Parathyroid adenoma (tissue), 2 donors: ENCODE measurements at regions not wholly inside any gene's neighbourhood (a gene's known extent, or its start where the extent isn't known, plus 50 kb on each side); places are given as distances from the start of the nearest gene placed in this dataset.

Experiments
- H2AFZ ChIP-seq: fragments of 300-600 bp; sonication (generic); one replicate; pipeline ENCODE4 v1.7.0; 2017; ENCODE audit warnings: antibody characterized with exemption, mild to moderate bottlenecking
- H3K27ac ChIP-seq: fragments of 300-600 bp; sonication (generic); one replicate; pipeline ENCODE4 v1.7.0; 2017
- H3K27me3 ChIP-seq: fragments of 300-600 bp; sonication (generic); one replicate; pipeline ENCODE4 v1.7.0; 2017; ENCODE audit warnings: low read length; ENCODE audit not compliant: control insufficient read depth, insufficient read depth
- H3K36me3 ChIP-seq: fragments of 300-600 bp; sonication (generic); one replicate; pipeline ENCODE4 v1.7.0; 2017; ENCODE audit warnings: low read length; ENCODE audit not compliant: control insufficient read depth, insufficient read depth
- H3K4me1 ChIP-seq: fragments of 300-600 bp; sonication (generic); one replicate; pipeline ENCODE4 v1.7.0; 2017; ENCODE audit warnings: control low read depth
- H3K4me2 ChIP-seq: fragments of 300-600 bp; sonication (generic); one replicate; pipeline ENCODE4 v1.7.0; 2017; ENCODE audit warnings: low read length
- H3K4me3 ChIP-seq: fragments of 300-600 bp; sonication (generic); one replicate; pipeline ENCODE4 v1.7.0; 2017; ENCODE audit warnings: low read depth, low read length
- H3K79me2 ChIP-seq: fragments of 300-600 bp; sonication (generic); one replicate; pipeline ENCODE4 v1.7.0; 2017; ENCODE audit warnings: control low read depth
- H3K9ac ChIP-seq: fragments of 300-600 bp; sonication (generic); one replicate; pipeline ENCODE4 v1.7.0; 2017; ENCODE audit warnings: mild to moderate bottlenecking
- H3K9me3 ChIP-seq: fragments of 300-600 bp; sonication (generic); one replicate; pipeline ENCODE4 v1.7.0; 2017; ENCODE audit warnings: low read length; ENCODE audit not compliant: control insufficient read depth
- TF ChIP-seq, protein P1 (sequence below): fragments of 300-600 bp; sonication (generic); IDR thresholded peaks from one replicate; pipeline ENCODE4 v1.7.0; 2017; ENCODE audit warnings: antibody characterized with exemption, mild to moderate bottlenecking
- donor health status: primary hyperparathyroidism.

DNA sequence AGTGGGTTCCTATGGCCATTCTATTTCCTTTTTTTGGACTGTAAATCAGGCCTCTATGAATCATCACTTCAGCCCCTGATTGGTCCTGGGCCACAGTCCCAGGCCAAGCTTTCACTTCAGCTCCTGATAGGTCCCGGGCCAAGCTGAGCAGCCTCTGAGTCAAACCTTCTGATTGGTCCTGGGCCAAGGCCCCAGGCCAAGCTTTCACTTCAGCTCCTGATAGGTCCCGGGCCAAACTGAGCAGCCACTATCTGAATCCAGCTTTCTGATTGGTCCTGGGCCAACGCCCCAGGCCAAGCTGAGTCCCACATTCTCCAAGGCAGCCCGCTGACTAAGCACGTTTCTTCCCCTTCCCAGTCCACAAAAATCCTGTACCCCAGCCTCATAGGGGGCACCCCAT, 1972.9 kb upstream of the ACO1 start:
- TF ChIP-seq, protein P1, sequence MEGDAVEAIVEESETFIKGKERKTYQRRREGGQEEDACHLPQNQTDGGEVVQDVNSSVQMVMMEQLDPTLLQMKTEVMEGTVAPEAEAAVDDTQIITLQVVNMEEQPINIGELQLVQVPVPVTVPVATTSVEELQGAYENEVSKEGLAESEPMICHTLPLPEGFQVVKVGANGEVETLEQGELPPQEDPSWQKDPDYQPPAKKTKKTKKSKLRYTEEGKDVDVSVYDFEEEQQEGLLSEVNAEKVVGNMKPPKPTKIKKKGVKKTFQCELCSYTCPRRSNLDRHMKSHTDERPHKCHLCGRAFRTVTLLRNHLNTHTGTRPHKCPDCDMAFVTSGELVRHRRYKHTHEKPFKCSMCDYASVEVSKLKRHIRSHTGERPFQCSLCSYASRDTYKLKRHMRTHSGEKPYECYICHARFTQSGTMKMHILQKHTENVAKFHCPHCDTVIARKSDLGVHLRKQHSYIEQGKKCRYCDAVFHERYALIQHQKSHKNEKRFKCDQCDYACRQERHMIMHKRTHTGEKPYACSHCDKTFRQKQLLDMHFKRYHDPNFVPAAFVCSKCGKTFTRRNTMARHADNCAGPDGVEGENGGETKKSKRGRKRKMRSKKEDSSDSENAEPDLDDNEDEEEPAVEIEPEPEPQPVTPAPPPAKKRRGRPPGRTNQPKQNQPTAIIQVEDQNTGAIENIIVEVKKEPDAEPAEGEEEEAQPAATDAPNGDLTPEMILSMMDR = no peak
- no peaks in the 10 kb centered on the region for H3K9me3 ChIP-seq
- no peaks in the 10 kb centered on the region for H3K4me1 ChIP-seq
- no peaks in the 10 kb centered on the region for H3K79me2 ChIP-seq
- H3K9ac ChIP-seq = no peak overlapping the region
- no peaks in the 10 kb centered on the region for H3K36me3 ChIP-seq
- no peak overlapping the region for H3K4me2 ChIP-seq
- no peak overlapping the region for H3K4me3 ChIP-seq
- H3K27ac ChIP-seq = no peak overlapping the region
- H2AFZ ChIP-seq = no peak overlapping the region
- no peaks in the 10 kb centered on the region for H3K27me3 ChIP-seq

DNA sequence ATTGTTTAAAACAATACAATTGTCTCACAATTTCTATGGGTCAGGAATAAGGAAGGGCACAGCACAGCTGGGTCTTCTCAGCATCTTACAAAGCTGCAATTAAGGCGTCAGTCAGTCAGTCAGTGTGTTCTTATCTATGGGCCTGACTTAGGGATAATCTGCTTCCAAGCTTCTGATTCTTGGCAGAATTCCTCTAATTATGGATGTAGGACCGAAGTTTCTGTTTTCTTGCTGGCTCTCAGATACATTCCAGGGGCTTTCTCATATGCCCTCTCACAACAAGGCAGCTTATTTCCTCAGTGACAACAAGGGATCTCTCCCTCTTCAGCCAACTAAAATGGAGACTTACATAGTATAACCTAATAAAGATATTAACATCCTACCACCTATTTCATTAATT, 1925.3 kb upstream of the ACO1 start:
- Histone ChIP-seq H2AFZ (no peak overlapping the region), H3K36me3 (no peaks in the 10 kb centered on the region), H3K4me2 (no peak overlapping the region), H3K9me3 (no peaks in the 10 kb centered on the region), H3K4me3 (no peak overlapping the region), H3K27ac (no peak overlapping the region), H3K4me1 (no peaks in the 10 kb centered on the region), H3K27me3 (no peaks in the 10 kb centered on the region), H3K9ac (no peak overlapping the region), H3K79me2 (no peaks in the 10 kb centered on the region)
- TF ChIP-seq, protein P1 = no peak

DNA sequence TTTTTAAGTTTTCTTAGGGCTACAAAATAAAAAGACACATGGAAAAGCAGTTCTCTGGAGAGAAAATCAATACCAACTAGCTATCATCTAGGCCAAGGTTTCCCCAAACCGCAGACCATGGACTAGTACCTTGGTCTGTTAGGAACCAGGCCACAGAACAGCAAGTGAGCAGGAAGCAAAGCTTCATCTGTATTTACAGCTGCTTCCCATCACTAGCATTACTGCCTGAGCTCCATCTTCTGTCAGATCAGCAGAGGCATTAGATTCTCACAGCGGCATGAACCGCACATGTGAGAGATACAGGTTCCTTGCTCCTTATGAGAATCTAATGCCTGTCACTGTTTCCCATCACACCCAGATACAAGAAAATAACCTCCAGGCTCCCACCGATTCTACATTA, 1907.6 kb upstream of the ACO1 start:
- H3K9me3 ChIP-seq = no peaks in the 10 kb centered on the region
- no peaks in the 10 kb centered on the region for H3K4me1 ChIP-seq
- H3K79me2 ChIP-seq = no peaks in the 10 kb centered on the region
- TF ChIP-seq, protein P1 = no peak
- H3K9ac ChIP-seq = no peak overlapping the region
- no peak overlapping the region for H3K4me3 ChIP-seq
- no peak overlapping the region for H2AFZ ChIP-seq
- no peaks in the 10 kb centered on the region for H3K27me3 ChIP-seq
- H3K36me3 ChIP-seq = no peaks in the 10 kb centered on the region
- H3K4me2 ChIP-seq = no peak overlapping the region
- no peak overlapping the region for H3K27ac ChIP-seq

DNA sequence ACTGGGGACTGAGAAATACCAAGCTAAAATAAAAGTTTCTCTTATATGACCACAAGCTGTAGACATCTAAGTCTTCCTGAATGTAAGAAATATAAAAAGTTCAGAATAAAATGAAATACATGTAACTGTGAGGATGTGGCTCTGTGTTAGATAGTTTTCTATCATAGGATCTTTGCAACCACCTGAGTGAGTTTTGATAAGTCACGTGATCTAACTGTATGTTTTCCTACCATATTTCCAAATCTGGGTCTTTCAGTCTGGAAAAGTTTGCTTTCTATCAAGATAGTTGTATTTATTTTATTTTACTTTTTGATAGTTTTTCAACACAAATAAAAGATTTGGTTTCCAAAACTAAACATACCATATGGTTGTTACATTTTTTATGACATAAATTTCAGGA, 1905.8 kb upstream of the ACO1 start:
- H2AFZ ChIP-seq = no peak overlapping the region
- no peaks in the 10 kb centered on the region for H3K4me1 ChIP-seq
- H3K79me2 ChIP-seq = no peaks in the 10 kb centered on the region
- H3K36me3 ChIP-seq = no peaks in the 10 kb centered on the region
- H3K4me3 ChIP-seq = no peak overlapping the region
- no peaks in the 10 kb centered on the region for H3K27me3 ChIP-seq
- no peak overlapping the region for H3K4me2 ChIP-seq
- no peaks in the 10 kb centered on the region for H3K9me3 ChIP-seq
- no peak overlapping the region for H3K9ac ChIP-seq
- TF ChIP-seq, protein P1 = no peak
- H3K27ac ChIP-seq = no peak overlapping the region

DNA sequence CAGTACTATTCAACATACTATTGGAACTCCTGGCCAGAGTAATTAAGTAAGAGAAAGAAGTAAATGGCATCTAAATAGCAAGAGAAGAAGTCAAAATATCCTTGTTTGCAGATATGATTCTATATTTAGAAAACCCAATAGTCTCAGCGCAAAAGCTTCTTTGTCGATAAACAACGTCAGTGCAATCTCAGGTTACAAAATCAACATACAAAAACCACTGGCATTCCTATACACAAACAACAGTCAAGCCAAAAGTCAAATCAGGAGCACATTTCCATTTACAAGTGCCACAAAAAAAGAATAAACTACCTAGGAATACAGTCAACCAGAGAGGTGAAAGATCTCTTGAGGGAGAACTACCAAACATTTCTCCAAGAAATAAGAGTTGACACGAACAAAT, 1901.9 kb upstream of the ACO1 start:
- Histone ChIP-seq H3K36me3 (no peaks in the 10 kb centered on the region), H3K4me2 (no peak overlapping the region), H3K79me2 (no peaks in the 10 kb centered on the region), H3K4me3 (no peak overlapping the region), H2AFZ (no peak overlapping the region), H3K9ac (no peak overlapping the region), H3K9me3 (no peaks in the 10 kb centered on the region), H3K27me3 (no peaks in the 10 kb centered on the region), H3K27ac (no peak overlapping the region), H3K4me1 (no peaks in the 10 kb centered on the region)
- TF ChIP-seq, protein P1 = no peak
